ENCODE measurements at regions not wholly inside any gene's neighbourhood (a gene's known extent, or its start where the extent isn't known, plus 50 kb on each side); places are given as distances from the start of the nearest gene placed in this dataset.

DNA sequence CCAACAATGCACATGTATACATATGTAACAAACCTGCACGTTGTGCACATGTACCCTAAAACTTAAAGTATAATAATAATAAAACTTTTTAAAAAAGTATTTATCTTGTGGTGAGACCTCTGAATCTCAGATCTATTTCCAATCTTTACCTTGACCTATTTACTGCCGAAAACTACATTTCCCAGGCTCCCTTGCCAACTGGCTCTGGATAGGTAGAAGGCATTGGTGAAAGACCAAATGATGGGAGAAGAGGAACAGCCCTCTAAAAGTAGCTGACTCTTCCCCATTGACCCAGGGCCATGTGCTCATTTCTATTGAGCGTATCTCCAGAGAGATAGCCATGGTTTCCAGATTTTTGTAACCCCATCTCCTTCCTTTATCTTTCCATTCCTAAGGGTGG, 247.4 kb downstream of the GPAM start:
- H3K4me1 ChIP-seq (ENCODE audit: control insufficient read depth, insufficient read depth, low read length), result no peaks in the 10 kb centered on the region
- TF ChIP-seq GABPA (IDR thresholded peaks at IDR 0.05; ENCODE audit: low read depth) (no peak), CBX3 (IDR thresholded peaks at IDR 0.05; ENCODE audit: borderline replicate concordance, low read depth) (no peak), KDM1A (IDR thresholded peaks at IDR 0.05; ENCODE audit: borderline replicate concordance) (no peak), IRF4 (IDR thresholded peaks at IDR 0.05; ENCODE audit: low read depth, low read length) (no peak)
- H3K79me2 ChIP-seq (ENCODE audit: control insufficient read depth, insufficient read depth, low read length), result no peaks in the 10 kb centered on the region
- no peaks in the 10 kb centered on the region for H3K36me3 ChIP-seq (ENCODE audit: control insufficient read depth in 2 of 2, insufficient read depth in 2 of 2, low read length in 1 of 2)
- FAIRE-seq, result no peak
- no peak overlapping the region for H3K4me2 ChIP-seq (ENCODE audit: control insufficient read depth, insufficient read depth)
- in situ Hi-C loops (cut with MboI), result no loop called here
- no peak for ATAC-seq
- intact Hi-C loops (cut with micrococcal nuclease; ENCODE audit: unreplicated experiment), result no loop called here
- POLR2A ChIA-PET, result no interaction called here
- RAD21 ChIA-PET (ENCODE audit: unreplicated experiment), result no interaction called here
- H4K20me1 ChIP-seq (ENCODE audit: control insufficient read depth, insufficient read depth), result no peaks in the 10 kb centered on the region
- SMC1A ChIA-PET (ENCODE audit: uncharacterized antibody, unreplicated experiment), result no interaction called here
- no peak overlapping the region for H3K27ac ChIP-seq (ENCODE audit: control insufficient read depth, insufficient read depth)
- WGBS (ENCODE audit: insufficient coverage, insufficient replicate concordance, low lambda C conversion rate, missing lambda C conversion rate), result 14% methylated on average over 3 of the region's 3 CpGs
- no peak overlapping the region for H2AFZ ChIP-seq (ENCODE audit: control insufficient read depth, low read depth, low read length)
- no peak overlapping the region for H3K4me3 ChIP-seq
- no peaks in the 10 kb centered on the region for H3K9me3 ChIP-seq (replicated peaks; ENCODE audit: control insufficient read depth, insufficient read depth, low read length)
- no peak overlapping the region for H3K9ac ChIP-seq (ENCODE audit: control insufficient read depth, insufficient read depth, low read length)
- H3K27me3 ChIP-seq (replicated peaks in 1 of 2; ENCODE audit: control insufficient read depth in 2 of 2, insufficient read depth in 2 of 2, low read length in 1 of 2), result no peaks in the 10 kb centered on the region; a peak in 1 of 4 replicates
- CTCF ChIA-PET, result no interaction called here
- no peak for DNase-seq (ENCODE audit: low read depth, low spot score)
- BruUV-seq (replicated peaks), result no TSS peak

DNA sequence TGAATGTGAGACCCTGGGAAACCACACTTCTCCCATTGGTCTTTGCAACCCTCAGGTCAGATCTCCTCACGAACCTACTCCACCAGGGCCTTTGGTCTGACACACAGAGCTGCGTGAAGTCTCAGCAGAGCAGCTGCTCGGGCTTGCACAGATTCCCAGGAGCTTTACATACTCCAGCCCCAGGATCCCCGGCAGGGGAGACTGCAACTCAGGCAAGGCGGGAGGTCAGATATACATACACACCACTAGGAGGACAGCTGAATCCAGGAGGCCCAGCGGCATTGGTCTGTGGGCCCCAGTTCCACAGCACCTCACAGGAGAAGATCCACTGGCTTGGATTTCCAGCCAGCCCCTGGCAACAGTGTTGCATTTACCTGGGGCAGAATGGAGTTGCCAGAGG, 239.2 kb downstream of the GPAM start:
- H3K79me2 ChIP-seq (ENCODE audit: control insufficient read depth, insufficient read depth, low read length), result no peaks in the 10 kb centered on the region
- FAIRE-seq, result no peak
- intact Hi-C loops (cut with micrococcal nuclease; ENCODE audit: unreplicated experiment), result no loop called here

More for the DNA sequence above, 239.2 kb downstream of the GPAM start:
- ChIA-PET CTCF (no interaction called here), RAD21 (ENCODE audit: unreplicated experiment) (no interaction called here), SMC1A (ENCODE audit: uncharacterized antibody, unreplicated experiment) (no interaction called here), POLR2A (no interaction called here)
- Histone ChIP-seq H4K20me1 (ENCODE audit: control insufficient read depth, insufficient read depth) (no peaks in the 10 kb centered on the region), H3K27me3 (replicated peaks in 1 of 2; ENCODE audit: control insufficient read depth in 2 of 2, insufficient read depth in 2 of 2, low read length in 1 of 2) (no peaks in the 10 kb centered on the region; a peak in 1 of 4 replicates), H3K4me2 (ENCODE audit: control insufficient read depth, insufficient read depth) (no peak overlapping the region), H3K36me3 (ENCODE audit: control insufficient read depth in 2 of 2, insufficient read depth in 2 of 2, low read length in 1 of 2) (no peaks in the 10 kb centered on the region), H3K27ac (ENCODE audit: control insufficient read depth, insufficient read depth) (no peak overlapping the region), H3K4me3 (no peak overlapping the region), H3K9me3 (replicated peaks; ENCODE audit: control insufficient read depth, insufficient read depth, low read length) (no peaks in the 10 kb centered on the region), H2AFZ (ENCODE audit: control insufficient read depth, low read depth, low read length) (no peak overlapping the region), H3K4me1 (ENCODE audit: control insufficient read depth, insufficient read depth, low read length) (no peaks in the 10 kb centered on the region), H3K9ac (ENCODE audit: control insufficient read depth, insufficient read depth, low read length) (no peak overlapping the region)
- 17% methylated on average over 6 of the region's 6 CpGs for WGBS (ENCODE audit: insufficient coverage, insufficient replicate concordance, low lambda C conversion rate, missing lambda C conversion rate)
- no TSS peak for BruUV-seq (replicated peaks)
- ATAC-seq (no peak), DNase-seq (ENCODE audit: low read depth, low spot score) (no peak)
- TF ChIP-seq NFIC (IDR thresholded peaks at IDR 0.05; ENCODE audit: low read depth, low read length) (no peak), STAT1 (conservative IDR thresholded peaks at IDR 0.05) (no peak), EP300 (IDR thresholded peaks at IDR 0.05; ENCODE audit: borderline replicate concordance in 1 of 2, control insufficient read depth in 1 of 2, low read depth in 2 of 2, low read length in 2 of 2) (no peak), NR2F1 (conservative IDR thresholded peaks at IDR 0.05) (no peak), BACH1 (IDR thresholded peaks at IDR 0.05; ENCODE audit: borderline replicate concordance) (no peak), CEBPB (IDR thresholded peaks at IDR 0.05; ENCODE audit: borderline replicate concordance in 1 of 2, low read depth in 2 of 2, low read length in 2 of 2) (no peak), SMAD1 (IDR thresholded peaks at IDR 0.05; ENCODE audit: low read depth, partially characterized antibody) (no peak), IKZF2 (IDR thresholded peaks at IDR 0.05) (no peak)
- TF ChIP-seq, protein P1, sequence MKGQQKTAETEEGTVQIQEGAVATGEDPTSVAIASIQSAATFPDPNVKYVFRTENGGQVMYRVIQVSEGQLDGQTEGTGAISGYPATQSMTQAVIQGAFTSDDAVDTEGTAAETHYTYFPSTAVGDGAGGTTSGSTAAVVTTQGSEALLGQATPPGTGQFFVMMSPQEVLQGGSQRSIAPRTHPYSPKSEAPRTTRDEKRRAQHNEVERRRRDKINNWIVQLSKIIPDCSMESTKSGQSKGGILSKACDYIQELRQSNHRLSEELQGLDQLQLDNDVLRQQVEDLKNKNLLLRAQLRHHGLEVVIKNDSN (IDR thresholded peaks at IDR 0.05; ENCODE audit: borderline replicate concordance, extremely low read length, insufficient read depth, low read depth, low read length), result no peak
- TF ChIP-seq, protein P2, sequence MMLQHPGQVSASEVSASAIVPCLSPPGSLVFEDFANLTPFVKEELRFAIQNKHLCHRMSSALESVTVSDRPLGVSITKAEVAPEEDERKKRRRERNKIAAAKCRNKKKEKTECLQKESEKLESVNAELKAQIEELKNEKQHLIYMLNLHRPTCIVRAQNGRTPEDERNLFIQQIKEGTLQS (IDR thresholded peaks at IDR 0.05; ENCODE audit: borderline replicate concordance, extremely low read depth, low read depth, low read length), result no peak
- TF ChIP-seq, protein P3, sequence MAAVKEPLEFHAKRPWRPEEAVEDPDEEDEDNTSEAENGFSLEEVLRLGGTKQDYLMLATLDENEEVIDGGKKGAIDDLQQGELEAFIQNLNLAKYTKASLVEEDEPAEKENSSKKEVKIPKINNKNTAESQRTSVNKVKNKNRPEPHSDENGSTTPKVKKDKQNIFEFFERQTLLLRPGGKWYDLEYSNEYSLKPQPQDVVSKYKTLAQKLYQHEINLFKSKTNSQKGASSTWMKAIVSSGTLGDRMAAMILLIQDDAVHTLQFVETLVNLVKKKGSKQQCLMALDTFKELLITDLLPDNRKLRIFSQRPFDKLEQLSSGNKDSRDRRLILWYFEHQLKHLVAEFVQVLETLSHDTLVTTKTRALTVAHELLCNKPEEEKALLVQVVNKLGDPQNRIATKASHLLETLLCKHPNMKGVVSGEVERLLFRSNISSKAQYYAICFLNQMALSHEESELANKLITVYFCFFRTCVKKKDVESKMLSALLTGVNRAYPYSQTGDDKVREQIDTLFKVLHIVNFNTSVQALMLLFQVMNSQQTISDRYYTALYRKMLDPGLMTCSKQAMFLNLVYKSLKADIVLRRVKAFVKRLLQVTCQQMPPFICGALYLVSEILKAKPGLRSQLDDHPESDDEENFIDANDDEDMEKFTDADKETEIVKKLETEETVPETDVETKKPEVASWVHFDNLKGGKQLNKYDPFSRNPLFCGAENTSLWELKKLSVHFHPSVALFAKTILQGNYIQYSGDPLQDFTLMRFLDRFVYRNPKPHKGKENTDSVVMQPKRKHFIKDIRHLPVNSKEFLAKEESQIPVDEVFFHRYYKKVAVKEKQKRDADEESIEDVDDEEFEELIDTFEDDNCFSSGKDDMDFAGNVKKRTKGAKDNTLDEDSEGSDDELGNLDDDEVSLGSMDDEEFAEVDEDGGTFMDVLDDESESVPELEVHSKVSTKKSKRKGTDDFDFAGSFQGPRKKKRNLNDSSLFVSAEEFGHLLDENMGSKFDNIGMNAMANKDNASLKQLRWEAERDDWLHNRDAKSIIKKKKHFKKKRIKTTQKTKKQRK (IDR thresholded peaks at IDR 0.05; ENCODE audit: low read depth, low read length), result no peak
- in situ Hi-C loops (cut with MboI), result no loop called here
